ENCODE measurements at regions not wholly inside any gene's neighbourhood (a gene's known extent, or its start where the extent isn't known, plus 50 kb on each side); places are given as distances from the start of the nearest gene placed in this dataset.

DNA sequence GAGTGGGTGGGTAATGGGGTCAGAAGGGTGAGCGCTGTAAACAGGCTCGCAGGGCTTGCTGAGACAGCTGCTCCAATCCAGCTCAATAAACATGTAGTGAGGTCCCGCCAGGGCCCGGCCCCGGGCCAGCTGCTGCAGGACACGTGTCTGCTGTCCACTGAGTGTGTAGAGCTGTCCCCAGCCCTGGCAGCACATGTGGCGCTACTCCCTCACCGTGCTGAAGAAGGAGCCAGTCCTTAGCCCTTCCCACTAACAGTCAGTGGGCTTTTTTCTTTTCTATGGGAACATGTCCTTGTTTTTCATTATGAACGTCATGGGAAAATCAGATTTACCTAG lies 78.9 kb upstream of the C1orf174 start:
- TF ChIP-seq, protein P1, sequence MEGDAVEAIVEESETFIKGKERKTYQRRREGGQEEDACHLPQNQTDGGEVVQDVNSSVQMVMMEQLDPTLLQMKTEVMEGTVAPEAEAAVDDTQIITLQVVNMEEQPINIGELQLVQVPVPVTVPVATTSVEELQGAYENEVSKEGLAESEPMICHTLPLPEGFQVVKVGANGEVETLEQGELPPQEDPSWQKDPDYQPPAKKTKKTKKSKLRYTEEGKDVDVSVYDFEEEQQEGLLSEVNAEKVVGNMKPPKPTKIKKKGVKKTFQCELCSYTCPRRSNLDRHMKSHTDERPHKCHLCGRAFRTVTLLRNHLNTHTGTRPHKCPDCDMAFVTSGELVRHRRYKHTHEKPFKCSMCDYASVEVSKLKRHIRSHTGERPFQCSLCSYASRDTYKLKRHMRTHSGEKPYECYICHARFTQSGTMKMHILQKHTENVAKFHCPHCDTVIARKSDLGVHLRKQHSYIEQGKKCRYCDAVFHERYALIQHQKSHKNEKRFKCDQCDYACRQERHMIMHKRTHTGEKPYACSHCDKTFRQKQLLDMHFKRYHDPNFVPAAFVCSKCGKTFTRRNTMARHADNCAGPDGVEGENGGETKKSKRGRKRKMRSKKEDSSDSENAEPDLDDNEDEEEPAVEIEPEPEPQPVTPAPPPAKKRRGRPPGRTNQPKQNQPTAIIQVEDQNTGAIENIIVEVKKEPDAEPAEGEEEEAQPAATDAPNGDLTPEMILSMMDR (IDR thresholded peaks at IDR 0.05), result no peak
- TF ChIP-seq EP300 (IDR thresholded peaks at IDR 0.05), result no peak
- no peak for TF ChIP-seq POLR2A (IDR thresholded peaks at IDR 0.05)
- no peak for TF ChIP-seq POLR2AphosphoS5 (IDR thresholded peaks at IDR 0.05)
